Stomach smooth muscle (tissue), 2 donors: ENCODE measurements at regions not wholly inside any gene's neighbourhood (a gene's known extent, or its start where the extent isn't known, plus 50 kb on each side); places are given as distances from the start of the nearest gene placed in this dataset.
A peak's percentile ranks its signal among the peaks of the same experiment; 100 is the strongest.
"Not testable (repeated sequence)": the region's sequence is repeated elsewhere in the genome, so short reads cannot be mapped to it uniquely, and the experiment has no call there.

ENCODE experiments used
- H3K27ac ChIP-seq: one replicate; pipeline ENCODE4 v1.7.0; 2013; ENCODE audit warnings: mild to moderate bottlenecking, low read length, inconsistent platforms
- H3K27me3 ChIP-seq, 2 donors: one replicate each; pipeline ENCODE4 v1.7.0; 2013; ENCODE audit warnings: low read length in 2 of 2; ENCODE audit not compliant: insufficient read depth in 2 of 2, control insufficient read depth in 1 of 2
- H3K36me3 ChIP-seq, 2 donors: one replicate each; pipeline ENCODE4 v1.7.0; 2013; ENCODE audit warnings: low read length in 2 of 2; ENCODE audit not compliant: control insufficient read depth in 2 of 2, insufficient read depth in 2 of 2
- H3K4me1 ChIP-seq: one replicate; pipeline ENCODE4 v1.7.0; 2013; ENCODE audit warnings: low read length; ENCODE audit not compliant: control insufficient read depth, insufficient read depth
- H3K4me3 ChIP-seq, 2 donors: one replicate each; pipeline ENCODE4 v1.7.0; 2013; ENCODE audit warnings: low read length in 2 of 2
- H3K9ac ChIP-seq, 2 donors: one replicate each; pipeline ENCODE4 v1.7.0; 2013; ENCODE audit warnings: low read length in 2 of 2, mild to moderate bottlenecking in 1 of 2
- H3K9me3 ChIP-seq, 2 donors: one replicate each; pipeline ENCODE4 v1.7.0; 2013; ENCODE audit warnings: low read length in 2 of 2; ENCODE audit not compliant: control insufficient read depth in 2 of 2
- donor health status: healthy.
- donor health status: Pancreatic carcinoma.

DNA sequence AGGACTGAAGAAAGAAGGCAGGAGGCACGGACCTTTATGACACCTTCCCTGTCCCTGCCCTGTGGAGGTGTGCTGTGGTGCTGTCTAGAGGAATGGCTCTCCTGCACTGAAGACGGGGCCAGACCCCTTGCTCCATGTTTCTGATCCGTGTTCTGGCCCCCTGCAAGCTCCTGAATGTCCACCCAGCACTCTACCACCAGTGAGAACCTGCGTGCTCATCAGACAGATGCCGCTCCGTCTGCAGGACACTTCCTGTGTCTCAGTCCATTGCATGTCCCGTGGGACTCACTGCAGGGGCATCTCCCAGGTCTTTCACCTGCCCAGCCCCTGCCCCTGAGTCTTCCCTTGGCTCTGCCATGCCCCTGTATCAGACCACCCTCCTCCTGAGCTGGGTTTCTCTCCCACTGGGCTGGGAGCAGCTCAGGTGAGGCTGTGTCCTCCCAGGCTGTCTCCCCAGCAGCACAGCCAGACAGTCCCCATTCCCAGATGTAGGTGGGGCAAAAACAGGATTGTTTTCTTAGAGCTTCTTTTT is 278.3 kb upstream of the ZNF32 start:
- no peaks in the 10 kb centered on the region for H3K36me3 ChIP-seq
- H3K27me3 ChIP-seq = no peaks in the 10 kb centered on the region
- no peak overlapping the region for H3K4me3 ChIP-seq
- H3K9me3 ChIP-seq = no peaks in the 10 kb centered on the region
- no peaks in the 10 kb centered on the region for H3K4me1 ChIP-seq
- H3K27ac ChIP-seq = no peak overlapping the region
- no peak overlapping the region for H3K9ac ChIP-seq

DNA sequence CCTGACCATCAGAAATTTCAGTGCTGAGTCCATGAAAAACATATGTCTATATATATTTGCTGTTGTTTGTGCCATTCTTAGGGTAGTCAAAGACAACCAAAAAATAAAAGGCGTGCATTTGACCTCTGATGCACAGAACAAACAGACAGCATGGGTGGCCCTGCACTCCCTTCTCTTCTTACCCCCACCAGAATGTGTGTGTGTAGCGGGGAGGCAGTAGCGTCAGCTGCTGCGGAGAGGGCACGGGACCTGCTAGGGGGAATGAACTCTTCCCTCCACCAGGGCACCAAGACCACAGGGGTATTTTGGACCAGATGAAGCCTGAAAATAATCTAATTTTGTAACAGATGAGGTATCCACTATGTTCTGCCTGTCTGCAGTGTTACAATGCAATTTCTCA is 277.7 kb upstream of the ZNF32 start:
- Histone ChIP-seq H3K4me1 (no peaks in the 10 kb centered on the region), H3K9ac (no peak overlapping the region), H3K9me3 (no peaks in the 10 kb centered on the region), H3K4me3 (no peak overlapping the region), H3K36me3 (no peaks in the 10 kb centered on the region), H3K27ac (no peak overlapping the region), H3K27me3 (no peaks in the 10 kb centered on the region)

DNA sequence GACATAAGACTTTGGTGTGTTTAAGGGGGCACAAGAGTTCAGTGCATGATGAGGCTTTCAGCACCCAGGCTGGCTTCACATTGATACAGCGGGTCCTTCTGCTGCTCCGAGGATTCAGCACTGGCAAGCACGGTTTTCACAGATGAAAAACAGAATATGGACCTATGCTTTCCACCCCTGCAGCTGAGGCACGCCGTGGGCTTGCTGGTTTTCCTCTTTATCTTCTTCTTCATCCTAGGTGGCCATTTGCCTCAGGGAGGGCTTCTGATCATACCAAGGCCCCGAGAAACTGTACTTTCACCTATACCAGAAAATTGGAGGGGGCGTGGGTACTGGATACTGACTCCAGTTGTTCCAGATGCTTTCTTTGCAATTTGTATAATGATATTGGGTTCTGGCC is 277.1 kb upstream of the ZNF32 start:
- H3K4me1 ChIP-seq = no peaks in the 10 kb centered on the region
- no peak overlapping the region for H3K27ac ChIP-seq
- H3K9me3 ChIP-seq = no peaks in the 10 kb centered on the region
- H3K4me3 ChIP-seq = no peak overlapping the region
- H3K9ac ChIP-seq = no peak overlapping the region
- no peaks in the 10 kb centered on the region for H3K27me3 ChIP-seq
- no peaks in the 10 kb centered on the region for H3K36me3 ChIP-seq

DNA sequence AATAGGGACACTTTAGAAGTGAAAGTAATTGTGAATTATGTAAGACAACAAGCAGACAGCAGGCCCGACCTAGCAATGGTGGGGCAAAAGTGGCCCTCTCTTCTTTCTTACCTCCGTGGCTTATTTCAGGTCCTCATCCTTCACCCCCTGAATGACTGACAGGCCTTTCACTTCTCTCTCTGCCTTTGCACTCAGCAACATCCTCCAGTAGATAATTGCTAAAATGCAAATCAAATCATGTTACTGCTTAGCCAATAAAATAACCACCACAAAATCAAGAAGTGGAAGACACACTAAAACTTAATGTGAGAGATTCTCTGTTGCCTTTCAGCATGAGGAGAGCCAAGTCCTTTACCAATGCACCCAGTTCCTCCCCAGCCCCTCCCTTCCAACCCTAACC is 274.6 kb upstream of the ZNF32 start:
- no peaks in the 10 kb centered on the region for H3K27me3 ChIP-seq
- H3K36me3 ChIP-seq = no peaks in the 10 kb centered on the region
- H3K27ac ChIP-seq = no peak overlapping the region
- H3K4me3 ChIP-seq = no peak overlapping the region
- no peaks in the 10 kb centered on the region for H3K9me3 ChIP-seq
- H3K4me1 ChIP-seq = no peaks in the 10 kb centered on the region
- no peak overlapping the region for H3K9ac ChIP-seq

DNA sequence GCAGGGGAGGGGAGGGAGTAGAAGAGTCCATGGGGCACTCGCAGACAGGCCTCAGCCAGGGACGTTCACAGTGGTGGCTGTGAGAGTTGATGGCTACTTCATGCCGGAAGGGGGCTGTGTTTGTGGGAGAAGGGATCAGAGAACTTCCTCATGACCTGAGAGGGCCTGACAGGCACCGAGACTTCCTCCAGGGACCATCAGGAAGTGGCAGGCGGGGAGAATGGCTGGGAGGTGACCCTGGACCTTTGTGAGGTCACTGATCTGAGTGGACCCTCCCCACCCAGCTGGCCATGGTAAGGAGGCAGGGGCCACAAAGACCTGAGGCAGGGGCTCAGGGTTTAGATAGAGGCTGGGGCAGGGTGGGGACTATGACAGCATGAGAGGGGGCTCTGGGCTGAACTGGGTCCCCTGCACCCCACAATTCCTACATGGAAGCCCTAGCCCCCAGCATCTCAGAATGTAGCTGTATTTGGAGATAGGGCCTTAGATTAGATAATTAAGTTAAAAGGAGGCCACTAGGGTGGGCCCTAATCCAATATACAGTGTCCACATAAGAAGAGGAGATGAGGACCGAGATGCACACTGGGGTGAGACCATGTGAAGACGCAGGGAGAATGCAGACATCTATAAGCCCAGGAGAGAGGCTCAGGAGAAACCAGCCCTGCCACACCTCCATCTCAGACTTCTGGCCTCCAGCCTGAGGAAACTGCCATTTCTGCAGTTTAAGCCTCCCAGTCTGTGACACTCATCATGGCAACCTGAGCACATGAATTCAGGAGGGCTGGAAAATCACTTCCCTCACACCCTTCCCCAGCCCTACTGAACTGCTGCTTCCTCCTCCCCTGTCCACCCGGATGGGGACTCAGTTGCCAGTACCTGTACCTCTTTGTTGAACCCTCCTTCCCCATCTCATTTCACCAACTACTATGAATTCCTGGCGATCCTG is 273.9 kb upstream of the ZNF32 start:
- Histone ChIP-seq H3K9ac (no peak overlapping the region), H3K36me3 (no peaks in the 10 kb centered on the region), H3K27me3 (no peaks in the 10 kb centered on the region), H3K9me3 (no peaks in the 10 kb centered on the region), H3K4me3 (no peak overlapping the region), H3K4me1 (no peaks in the 10 kb centered on the region), H3K27ac (no peak overlapping the region)

DNA sequence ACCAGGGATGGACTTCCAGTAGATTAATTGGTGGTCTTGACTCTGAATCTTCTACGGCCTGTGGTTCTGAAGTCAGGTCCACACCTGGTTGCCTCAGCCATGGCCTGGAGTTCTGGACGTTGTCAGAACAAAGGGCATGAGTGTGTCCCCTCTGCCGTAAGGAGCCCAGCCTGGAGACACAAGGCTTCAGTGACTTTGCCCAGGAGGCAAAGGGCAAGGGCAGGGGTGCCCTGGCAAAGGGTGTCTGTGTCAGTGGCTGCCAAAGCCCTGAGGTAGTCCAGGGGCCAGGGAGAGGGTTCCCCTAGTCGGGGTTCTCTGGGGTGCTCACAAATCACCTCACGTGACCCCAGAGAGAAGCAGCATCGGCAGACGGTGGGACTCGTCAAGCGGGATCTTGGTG is 273.2 kb upstream of the ZNF32 start:
- no peaks in the 10 kb centered on the region for H3K4me1 ChIP-seq
- H3K36me3 ChIP-seq = no peaks in the 10 kb centered on the region
- H3K9ac ChIP-seq = no peak overlapping the region
- no peaks in the 10 kb centered on the region for H3K9me3 ChIP-seq
- H3K27ac ChIP-seq = no peak overlapping the region
- no peaks in the 10 kb centered on the region for H3K27me3 ChIP-seq
- no peak overlapping the region for H3K4me3 ChIP-seq

DNA sequence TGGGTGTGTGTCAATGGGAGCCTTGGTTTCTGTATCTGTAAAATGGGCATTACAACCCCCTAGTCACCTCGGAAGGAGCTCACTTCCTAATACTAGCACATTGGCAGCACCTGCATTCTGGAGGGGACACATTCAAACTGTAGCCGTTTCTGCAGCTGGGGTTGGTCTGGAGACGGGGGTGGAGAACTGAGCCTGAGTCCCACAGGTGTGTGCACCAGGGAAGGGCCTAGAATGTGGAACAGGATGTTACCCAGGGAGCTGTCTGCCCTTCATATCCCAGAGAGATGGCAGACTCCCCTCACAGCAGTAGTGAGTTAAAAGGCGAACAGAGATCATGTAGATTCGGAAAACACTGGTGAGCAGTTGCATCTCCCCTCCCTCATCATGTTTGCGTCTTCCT is 272.8 kb upstream of the ZNF32 start:
- Histone ChIP-seq H3K4me3 (no peak overlapping the region), H3K9ac (no peak overlapping the region), H3K36me3 (no peaks in the 10 kb centered on the region), H3K27ac (no peak overlapping the region), H3K27me3 (no peaks in the 10 kb centered on the region), H3K4me1 (no peaks in the 10 kb centered on the region), H3K9me3 (no peaks in the 10 kb centered on the region)

DNA sequence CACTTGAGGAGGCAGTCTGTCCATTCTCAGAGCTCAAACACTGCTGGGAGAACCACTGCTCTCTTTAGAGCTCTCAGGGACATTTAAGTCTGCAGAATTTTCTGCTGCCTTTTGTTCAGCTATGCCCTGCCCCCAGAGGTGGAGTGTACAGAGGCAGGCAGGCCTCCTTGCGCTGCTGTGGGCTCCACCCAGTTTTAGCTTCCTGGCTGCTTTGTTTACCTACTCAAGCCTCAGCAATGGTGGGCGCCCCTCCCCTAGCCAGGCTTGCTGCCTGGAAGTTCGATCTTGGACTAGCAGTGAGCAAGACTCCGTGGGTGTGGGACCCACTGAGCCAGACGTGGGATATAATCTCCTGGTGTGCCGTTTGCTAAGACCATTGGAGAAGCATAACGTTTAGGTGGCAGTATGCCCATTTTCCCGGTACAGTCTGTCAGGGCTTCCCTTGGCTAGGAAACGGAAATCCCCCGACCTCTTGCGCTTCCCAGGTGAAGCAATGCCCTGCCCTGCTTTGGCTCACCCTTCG is 271.6 kb upstream of the ZNF32 start:
- not testable (repeated sequence) for H3K36me3 ChIP-seq, H3K4me1 ChIP-seq, H3K27ac ChIP-seq, H3K4me3 ChIP-seq, H3K9ac ChIP-seq, H3K9me3 ChIP-seq, H3K27me3 ChIP-seq

DNA sequence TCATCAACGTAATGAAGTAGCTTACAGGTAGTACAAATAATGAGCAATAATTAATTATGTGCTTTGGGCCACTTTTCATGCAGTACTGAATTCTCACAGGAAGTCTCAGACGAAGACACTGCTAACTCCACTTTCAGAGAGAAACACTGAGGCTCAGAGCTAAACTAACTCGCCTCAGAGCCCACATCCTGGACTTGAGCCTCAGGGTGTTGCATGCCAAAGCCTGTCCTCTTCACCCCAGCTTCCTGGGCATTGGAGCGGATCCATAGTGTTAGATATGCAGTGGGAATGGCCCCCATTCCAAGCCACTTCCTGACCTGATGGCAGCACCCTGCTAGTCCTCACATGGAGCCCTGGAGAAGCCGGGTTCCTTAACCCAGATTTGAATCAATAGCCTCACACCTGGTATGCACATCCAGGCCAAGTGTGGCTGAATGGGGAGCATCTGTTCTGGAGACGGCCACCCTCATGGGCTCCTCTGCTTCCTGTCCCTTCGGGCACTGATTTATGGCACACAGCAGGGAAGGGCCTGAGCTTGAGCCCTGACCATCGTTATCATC is 265.1 kb upstream of the ZNF32 start:
- Histone ChIP-seq H3K9ac (no peak overlapping the region), H3K9me3 (no peaks in the 10 kb centered on the region), H3K4me1 (peaks cover 17% of the 10 kb centered on the region), H3K36me3 (no peaks in the 10 kb centered on the region), H3K27ac (no peak overlapping the region), H3K4me3 (no peak overlapping the region), H3K27me3 (no peaks in the 10 kb centered on the region)

DNA sequence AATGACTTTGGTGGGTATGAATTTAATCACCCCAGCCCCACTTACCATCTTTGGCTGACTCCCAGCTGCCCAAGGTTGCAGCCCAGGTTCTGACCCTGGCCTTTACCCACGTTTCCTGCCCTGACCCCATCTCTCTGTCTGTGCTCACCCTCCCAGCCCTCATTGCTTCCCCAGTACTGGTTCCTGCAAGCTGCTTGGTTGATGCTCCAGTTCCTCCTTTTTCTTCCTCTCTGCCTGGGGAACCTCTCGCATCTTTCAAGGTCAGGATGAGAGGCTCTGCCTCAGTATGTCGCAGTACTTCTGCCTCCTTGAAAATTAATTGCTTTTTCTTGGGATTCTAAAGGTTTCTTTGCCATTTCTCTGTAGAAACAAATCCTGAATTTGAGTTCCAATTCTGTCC is 263.8 kb upstream of the ZNF32 start:
- no peak overlapping the region for H3K27ac ChIP-seq
- no peaks in the 10 kb centered on the region for H3K36me3 ChIP-seq
- H3K4me1 ChIP-seq = peaks cover 17% of the 10 kb centered on the region
- no peak overlapping the region for H3K4me3 ChIP-seq
- no peaks in the 10 kb centered on the region for H3K9me3 ChIP-seq
- no peak overlapping the region for H3K9ac ChIP-seq
- no peaks in the 10 kb centered on the region for H3K27me3 ChIP-seq

DNA sequence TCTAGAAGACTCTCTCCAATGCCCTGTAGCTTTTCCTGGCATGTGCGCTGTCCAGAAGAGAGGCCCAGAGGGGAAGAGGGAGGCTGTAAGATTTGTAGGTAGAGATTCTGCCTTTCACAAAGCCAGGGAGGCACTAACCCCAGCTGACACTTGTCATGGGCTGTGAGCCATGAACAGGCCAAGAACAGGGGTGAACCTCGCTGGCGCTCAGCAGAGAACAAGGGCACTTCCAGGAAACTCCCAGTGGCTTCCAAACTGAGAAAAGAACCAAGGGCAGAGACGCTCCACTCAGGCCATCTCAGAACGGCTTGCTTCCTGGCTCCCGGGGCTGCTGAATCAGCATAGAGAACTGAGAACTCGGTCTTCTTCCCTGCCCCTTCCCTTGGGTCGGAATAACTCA is 257.8 kb upstream of the ZNF32 start:
- no peak overlapping the region for H3K4me3 ChIP-seq
- H3K9me3 ChIP-seq = no peaks in the 10 kb centered on the region
- no peak overlapping the region for H3K9ac ChIP-seq
- no peaks in the 10 kb centered on the region for H3K27me3 ChIP-seq
- peak overlapping the region; percentile 50 for H3K27ac ChIP-seq
- peaks cover 35% of the 10 kb centered on the region for H3K4me1 ChIP-seq
- H3K36me3 ChIP-seq = no peaks in the 10 kb centered on the region
